ENCODE measurements at regions not wholly inside any gene's neighbourhood (a gene's known extent, or its start where the extent isn't known, plus 50 kb on each side); places are given as distances from the start of the nearest gene placed in this dataset.

DNA sequence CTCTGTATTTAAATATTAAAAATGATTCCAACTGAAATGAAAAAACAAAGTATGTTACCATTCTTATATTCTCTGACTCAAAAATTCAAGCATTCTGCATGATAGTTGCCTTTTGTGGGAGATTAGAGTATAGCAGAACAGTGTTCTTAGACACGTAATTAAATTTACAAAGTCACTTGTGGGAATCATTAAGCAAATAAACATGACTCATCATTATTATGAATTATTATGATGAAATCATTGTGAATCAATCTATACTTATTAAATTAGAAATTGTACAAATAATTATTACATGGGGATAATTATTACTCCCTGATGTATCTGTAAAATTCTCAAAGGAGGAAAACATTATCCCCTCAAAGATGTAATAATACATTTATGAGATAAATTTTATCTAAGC, 358.9 kb upstream of the FSTL5 start:
- POLR2A ChIA-PET: no interaction called here

DNA sequence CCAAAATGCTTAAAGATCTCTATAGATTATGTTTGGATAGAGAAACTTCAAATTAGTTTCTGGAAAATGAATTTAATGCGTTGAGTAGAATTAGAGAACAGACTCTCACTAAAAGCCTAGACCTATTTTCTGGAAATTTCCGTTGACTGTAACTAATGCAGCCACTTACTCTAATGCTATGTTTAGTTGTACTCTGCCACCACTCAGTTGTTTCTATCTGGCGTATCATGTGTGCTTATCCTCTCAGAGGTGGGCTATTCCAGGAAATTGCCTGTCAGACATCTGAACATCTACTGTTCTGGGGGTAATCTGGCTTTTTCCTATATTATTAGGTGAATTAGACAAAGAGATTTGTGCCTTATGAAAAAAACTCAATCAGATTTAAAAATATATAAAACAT, 347.1 kb upstream of the FSTL5 start:
- TF ChIP-seq FOXM1 (IDR thresholded peaks at IDR 0.05; ENCODE audit: borderline replicate concordance) (no peak), FOXA1 (IDR thresholded peaks at IDR 0.05) (no peak), BHLHE40 (IDR thresholded peaks at IDR 0.05; ENCODE audit: borderline replicate concordance) (no peak), NFRKB (IDR thresholded peaks at IDR 0.05) (no peak), ELF4 (IDR thresholded peaks at IDR 0.05) (no peak), SP1 (IDR thresholded peaks at IDR 0.05) (no peak), SUZ12 (IDR thresholded peaks at IDR 0.05) (no peak), L3MBTL2 (conservative IDR thresholded peaks at IDR 0.05) (no peak), LEF1 (IDR thresholded peaks at IDR 0.05; ENCODE audit: borderline replicate concordance) (no peak), FOXK2 (IDR thresholded peaks at IDR 0.05) (no peak), HDGF (IDR thresholded peaks at IDR 0.05; ENCODE audit: borderline replicate concordance) (no peak), ZNF384 (IDR thresholded peaks at IDR 0.05) (no peak), CTBP1 (IDR thresholded peaks at IDR 0.05; ENCODE audit: borderline replicate concordance) (no peak), TARDBP (IDR thresholded peaks at IDR 0.05) (no peak), ARNT (IDR thresholded peaks at IDR 0.05) (no peak)
- TF ChIP-seq, protein P1, sequence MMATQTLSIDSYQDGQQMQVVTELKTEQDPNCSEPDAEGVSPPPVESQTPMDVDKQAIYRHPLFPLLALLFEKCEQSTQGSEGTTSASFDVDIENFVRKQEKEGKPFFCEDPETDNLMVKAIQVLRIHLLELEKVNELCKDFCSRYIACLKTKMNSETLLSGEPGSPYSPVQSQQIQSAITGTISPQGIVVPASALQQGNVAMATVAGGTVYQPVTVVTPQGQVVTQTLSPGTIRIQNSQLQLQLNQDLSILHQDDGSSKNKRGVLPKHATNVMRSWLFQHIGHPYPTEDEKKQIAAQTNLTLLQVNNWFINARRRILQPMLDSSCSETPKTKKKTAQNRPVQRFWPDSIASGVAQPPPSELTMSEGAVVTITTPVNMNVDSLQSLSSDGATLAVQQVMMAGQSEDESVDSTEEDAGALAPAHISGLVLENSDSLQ (IDR thresholded peaks at IDR 0.05): no peak
- ChIA-PET POLR2A (no interaction called here), CTCF (interaction anchor here (1.8 kb wide), 1 partner anchor 13 kb away, joined by 4 read pairs; no protein-coding TSS in a partner anchor)
- no peak for DNase-seq (ENCODE audit: extremely low spot score)

More for the DNA sequence above, 358.9 kb upstream of the FSTL5 start:
- no peak for TF ChIP-seq BHLHE40 (IDR thresholded peaks at IDR 0.05; ENCODE audit: borderline replicate concordance)
- TF ChIP-seq NFRKB (IDR thresholded peaks at IDR 0.05): no peak
- no peak for TF ChIP-seq SP1 (IDR thresholded peaks at IDR 0.05)
- no peak for TF ChIP-seq ZNF384 (IDR thresholded peaks at IDR 0.05)
- TF ChIP-seq FOXA1 (IDR thresholded peaks at IDR 0.05): no peak
- no peak for TF ChIP-seq FOXK2 (IDR thresholded peaks at IDR 0.05)
- TF ChIP-seq LEF1 (IDR thresholded peaks at IDR 0.05; ENCODE audit: borderline replicate concordance): no peak
- TF ChIP-seq TARDBP (IDR thresholded peaks at IDR 0.05): no peak
- TF ChIP-seq CTBP1 (IDR thresholded peaks at IDR 0.05; ENCODE audit: borderline replicate concordance): no peak
- TF ChIP-seq HDGF (IDR thresholded peaks at IDR 0.05; ENCODE audit: borderline replicate concordance): no peak
- TF ChIP-seq, protein P1 (IDR thresholded peaks at IDR 0.05): no peak
- TF ChIP-seq ELF4 (IDR thresholded peaks at IDR 0.05): no peak
- no peak for TF ChIP-seq SUZ12 (IDR thresholded peaks at IDR 0.05)
- TF ChIP-seq L3MBTL2 (conservative IDR thresholded peaks at IDR 0.05): no peak
- no peak for TF ChIP-seq ARNT (IDR thresholded peaks at IDR 0.05)
- TF ChIP-seq FOXM1 (IDR thresholded peaks at IDR 0.05; ENCODE audit: borderline replicate concordance): no peak
- CTCF ChIA-PET: no interaction called here
- DNase-seq (ENCODE audit: extremely low spot score): no peak

DNA sequence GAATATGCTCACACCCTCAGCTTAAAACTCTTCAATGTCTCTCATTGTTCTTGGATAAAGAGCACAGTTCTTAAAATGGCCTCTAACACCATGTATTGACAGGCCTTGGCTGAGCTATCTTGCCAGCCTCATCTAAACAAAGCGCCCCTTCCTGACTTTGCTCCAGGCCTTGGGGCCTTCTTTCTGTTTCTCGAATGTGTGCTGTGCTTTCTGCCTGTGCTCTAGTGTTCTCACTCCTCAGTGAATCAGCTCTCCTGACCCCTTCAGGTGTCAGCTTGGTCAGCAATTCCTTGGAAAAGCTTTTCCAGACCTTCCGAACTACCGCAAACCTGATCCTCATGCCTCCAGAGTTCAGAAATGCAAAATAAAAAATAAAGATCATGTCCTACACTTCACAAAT, 346.3 kb upstream of the FSTL5 start:
- no peak for DNase-seq (ENCODE audit: extremely low spot score)
- TF ChIP-seq FOXA1 (IDR thresholded peaks at IDR 0.05) (no peak), FOXM1 (IDR thresholded peaks at IDR 0.05; ENCODE audit: borderline replicate concordance) (no peak), LEF1 (IDR thresholded peaks at IDR 0.05; ENCODE audit: borderline replicate concordance) (no peak), FOXK2 (IDR thresholded peaks at IDR 0.05) (no peak), NFRKB (IDR thresholded peaks at IDR 0.05) (no peak), SUZ12 (IDR thresholded peaks at IDR 0.05) (no peak), L3MBTL2 (conservative IDR thresholded peaks at IDR 0.05) (no peak), HDGF (IDR thresholded peaks at IDR 0.05; ENCODE audit: borderline replicate concordance) (no peak), TARDBP (IDR thresholded peaks at IDR 0.05) (no peak)
- ChIA-PET POLR2A (no interaction called here), CTCF (interaction anchor here (1.8 kb wide), 1 partner anchor 12 kb away, joined by 4 read pairs; no protein-coding TSS in a partner anchor)

DNA sequence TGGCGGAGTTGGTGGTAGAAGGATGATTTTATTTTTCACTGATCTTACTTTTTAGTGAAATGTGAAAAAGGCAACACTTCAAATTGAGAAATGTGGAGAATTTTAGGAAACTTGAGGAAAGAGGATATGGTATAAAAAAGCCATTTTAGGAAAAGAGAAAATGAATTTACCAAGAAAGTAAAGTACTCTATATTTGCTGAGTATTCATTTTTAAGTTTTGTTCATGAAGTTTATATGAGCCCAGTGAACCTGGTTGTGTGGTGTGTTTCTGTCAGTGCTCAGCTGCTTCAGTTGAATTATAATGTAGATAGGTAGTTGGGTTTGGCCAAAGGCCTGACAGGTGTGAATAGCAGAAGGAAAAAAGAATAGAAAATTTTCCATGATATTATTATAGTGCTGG, 345.5 kb upstream of the FSTL5 start:
- POLR2A ChIA-PET: no interaction called here
- CTCF ChIA-PET: no interaction called here
- TF ChIP-seq FOXA1 (IDR thresholded peaks at IDR 0.05) (no peak), FOXM1 (IDR thresholded peaks at IDR 0.05; ENCODE audit: borderline replicate concordance) (no peak), NFRKB (IDR thresholded peaks at IDR 0.05) (no peak), HDGF (IDR thresholded peaks at IDR 0.05; ENCODE audit: borderline replicate concordance) (no peak), SP1 (IDR thresholded peaks at IDR 0.05) (no peak), ARNT (IDR thresholded peaks at IDR 0.05) (no peak), L3MBTL2 (conservative IDR thresholded peaks at IDR 0.05) (no peak), BHLHE40 (IDR thresholded peaks at IDR 0.05; ENCODE audit: borderline replicate concordance) (no peak), TARDBP (IDR thresholded peaks at IDR 0.05) (no peak)
- DNase-seq (ENCODE audit: extremely low spot score): no peak

DNA sequence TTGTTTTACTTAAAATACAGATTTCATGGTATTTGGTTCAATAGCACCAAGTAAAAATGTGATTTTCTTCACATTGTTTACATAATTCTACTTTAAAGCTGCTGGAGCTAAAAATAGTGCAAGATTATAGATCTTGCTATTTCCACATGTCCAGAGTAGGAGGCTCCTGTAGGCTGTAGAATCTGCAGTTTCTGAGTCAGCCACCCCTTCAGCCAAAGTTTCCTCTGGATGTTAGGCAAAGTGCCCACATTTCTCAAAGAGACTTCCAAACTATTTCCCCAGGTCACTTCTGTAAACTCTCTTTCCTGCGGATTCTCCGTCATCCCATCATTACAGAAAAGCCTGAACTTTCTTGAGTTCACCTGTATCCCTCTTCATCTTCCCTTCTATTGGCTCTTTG, 342.5 kb upstream of the FSTL5 start:
- POLR2A ChIA-PET: no interaction called here
- no peak for DNase-seq (ENCODE audit: extremely low spot score)
- CTCF ChIA-PET: no interaction called here
- TF ChIP-seq ARNT (IDR thresholded peaks at IDR 0.05) (no peak), HDGF (IDR thresholded peaks at IDR 0.05; ENCODE audit: borderline replicate concordance) (no peak), FOXM1 (IDR thresholded peaks at IDR 0.05; ENCODE audit: borderline replicate concordance) (no peak), L3MBTL2 (conservative IDR thresholded peaks at IDR 0.05) (no peak), SP1 (IDR thresholded peaks at IDR 0.05) (no peak), CTBP1 (IDR thresholded peaks at IDR 0.05; ENCODE audit: borderline replicate concordance) (no peak), NFRKB (IDR thresholded peaks at IDR 0.05) (no peak), BHLHE40 (IDR thresholded peaks at IDR 0.05; ENCODE audit: borderline replicate concordance) (no peak), FOXK2 (IDR thresholded peaks at IDR 0.05) (no peak), ZNF384 (IDR thresholded peaks at IDR 0.05) (no peak), SUZ12 (IDR thresholded peaks at IDR 0.05) (no peak), FOXA1 (IDR thresholded peaks at IDR 0.05) (no peak), TARDBP (IDR thresholded peaks at IDR 0.05) (no peak)
- TF ChIP-seq, protein P1 (IDR thresholded peaks at IDR 0.05): no peak

DNA sequence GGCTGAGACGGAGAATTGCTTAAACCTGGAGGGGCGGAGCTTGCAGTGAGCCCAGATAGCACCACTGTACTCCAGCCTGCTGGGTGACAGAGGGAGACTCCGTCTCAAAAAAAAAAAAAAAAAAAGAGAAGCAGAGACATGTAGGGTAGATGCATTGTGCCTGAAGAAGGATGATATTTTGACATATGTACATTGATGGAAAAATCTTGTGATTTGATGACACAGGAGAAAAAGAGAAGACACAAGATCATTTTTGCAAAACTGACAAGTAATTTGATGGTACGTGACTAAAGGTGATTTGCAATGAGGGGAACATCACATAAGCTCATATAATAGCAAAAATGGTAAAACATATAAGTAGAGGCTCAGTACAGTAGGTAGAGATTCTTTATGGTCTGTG, 340.1 kb upstream of the FSTL5 start:
- ChIA-PET POLR2A (no interaction called here), CTCF (no interaction called here)
- DNase-seq (ENCODE audit: extremely low spot score): no peak
- no peak for TF ChIP-seq L3MBTL2 (conservative IDR thresholded peaks at IDR 0.05)
- no peak for TF ChIP-seq LEF1 (IDR thresholded peaks at IDR 0.05; ENCODE audit: borderline replicate concordance)
- no peak for TF ChIP-seq FOXM1 (IDR thresholded peaks at IDR 0.05; ENCODE audit: borderline replicate concordance)
- TF ChIP-seq BHLHE40 (IDR thresholded peaks at IDR 0.05; ENCODE audit: borderline replicate concordance): no peak
- no peak for TF ChIP-seq SP1 (IDR thresholded peaks at IDR 0.05)
- no peak for TF ChIP-seq NFRKB (IDR thresholded peaks at IDR 0.05)
- no peak for TF ChIP-seq HDGF (IDR thresholded peaks at IDR 0.05; ENCODE audit: borderline replicate concordance)
- no peak for TF ChIP-seq TARDBP (IDR thresholded peaks at IDR 0.05)
- no peak for TF ChIP-seq SUZ12 (IDR thresholded peaks at IDR 0.05)
- TF ChIP-seq, protein P1 (IDR thresholded peaks at IDR 0.05): no peak
- TF ChIP-seq ZNF384 (IDR thresholded peaks at IDR 0.05): no peak
- TF ChIP-seq FOXA1 (IDR thresholded peaks at IDR 0.05): no peak
- TF ChIP-seq CTBP1 (IDR thresholded peaks at IDR 0.05; ENCODE audit: borderline replicate concordance): no peak
- no peak for TF ChIP-seq ELF4 (IDR thresholded peaks at IDR 0.05)
